Urinary bladder (tissue), 3 donors: ENCODE measurements at regions not wholly inside any gene's neighbourhood (a gene's known extent, or its start where the extent isn't known, plus 50 kb on each side); places are given as distances from the start of the nearest gene placed in this dataset.
"Not testable (repeated sequence)": the region's sequence is repeated elsewhere in the genome, so short reads cannot be mapped to it uniquely, and the experiment has no call there.

Source experiments
- DNase-seq: peaks from one replicate; pipeline ENCODE4 v3.0.0-alpha.2; 2015; ENCODE audit errors: extremely low spot score
- H3K27ac ChIP-seq: one replicate; pipeline ENCODE4 v1.5.1; 2013; ENCODE audit warnings: low read depth, mild to moderate bottlenecking, moderate library complexity
- H3K36me3 ChIP-seq: one replicate; pipeline ENCODE4 v1.6.1; 2013; ENCODE audit warnings: mild to moderate bottlenecking, moderate library complexity; ENCODE audit not compliant: insufficient read depth
- H3K4me1 ChIP-seq: one replicate; pipeline ENCODE4 v1.6.1; 2013; ENCODE audit warnings: mild to moderate bottlenecking, moderate library complexity; ENCODE audit not compliant: insufficient read depth
- H3K4me3 ChIP-seq: one replicate; pipeline ENCODE4 v1.5.1; 2013; ENCODE audit warnings: low read depth, low read length
- WGBS: extraction: QIAGEN DNeasy Blood & Tissue Kit; methylation state at CpG from one replicate; pipeline ENCODE4 v1.1.7; 2013; 5-methylcytosine and 5-hydroxymethylcytosine counted together
- donor health status: healthy with polysubstance abuse.
- donor health status: healthy.

- Histone ChIP-seq H3K27ac (no peak overlapping the region), H3K36me3 (no peaks in the 10 kb centered on the region), H3K4me1 (no peaks in the 10 kb centered on the region), H3K4me3 (no peak overlapping the region)
- WGBS, result 55% methylated on average over 21 of the region's 21 CpGs
- no peak for DNase-seq
Observed at GRCh38 chr11:134725716-134726639, 313.9 kb upstream of the B3GAT1 start.

- DNase-seq, result no peak
- Histone ChIP-seq H3K27ac (no peak overlapping the region), H3K4me1 (no peaks in the 10 kb centered on the region), H3K36me3 (no peaks in the 10 kb centered on the region), H3K4me3 (no peak overlapping the region)
- WGBS, result 75% methylated on average over 12 of the region's 12 CpGs
Observed at GRCh38 chr11:134725211-134725610, 313.2 kb upstream of the B3GAT1 start.

GRCh38 chr11:134724779-134725140, 312.7 kb upstream of the B3GAT1 start:
- DNase-seq, result no peak
- 66% methylated on average over 9 of the region's 9 CpGs for WGBS
- no peak overlapping the region for H3K27ac ChIP-seq

DNA sequence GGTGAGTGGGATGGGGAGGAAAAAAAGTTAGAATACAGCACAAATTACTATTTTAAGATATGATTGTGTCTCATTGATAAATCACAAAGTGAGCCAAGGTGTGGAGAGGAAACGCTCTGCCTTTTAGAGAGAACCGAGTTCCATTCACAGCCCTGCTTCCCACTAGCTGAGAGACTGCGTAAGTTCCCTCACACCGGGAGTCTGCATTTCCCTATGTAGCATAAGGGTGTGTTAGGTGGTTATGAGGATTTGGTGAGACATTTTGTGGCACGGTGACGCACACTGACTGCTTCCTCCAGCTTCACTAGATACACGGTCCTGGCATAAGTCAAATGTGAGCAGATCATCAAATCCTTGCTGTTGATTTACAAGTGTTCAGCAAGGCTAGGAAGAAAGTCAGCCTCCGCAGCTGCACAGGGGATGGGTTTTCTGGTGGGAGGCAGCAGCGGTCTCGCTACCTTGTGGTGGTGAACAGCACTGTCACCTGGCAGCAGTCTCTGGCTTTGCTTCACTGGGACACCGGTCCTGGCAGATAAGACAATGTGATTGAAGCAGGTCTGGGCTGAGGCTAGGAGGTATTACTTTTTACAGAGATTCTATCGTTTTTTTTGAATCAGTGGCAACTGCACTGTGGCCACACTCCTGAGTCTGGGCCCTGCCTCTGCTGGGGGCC, 312.2 kb upstream of the B3GAT1 start:
- H3K4me3 ChIP-seq, result no peak overlapping the region
- DNase-seq, result no peak
- no peak overlapping the region for H3K27ac ChIP-seq
- WGBS, result 86% methylated on average over 12 of the region's 12 CpGs
- no peaks in the 10 kb centered on the region for H3K4me1 ChIP-seq
- no peaks in the 10 kb centered on the region for H3K36me3 ChIP-seq

More at GRCh38 chr11:134724779-134725140, 312.7 kb upstream of the B3GAT1 start:
- H3K36me3 ChIP-seq, result no peaks in the 10 kb centered on the region
- no peaks in the 10 kb centered on the region for H3K4me1 ChIP-seq
- H3K4me3 ChIP-seq, result no peak overlapping the region

- not testable (repeated sequence) for H3K4me1 ChIP-seq, H3K27ac ChIP-seq, DNase-seq, H3K36me3 ChIP-seq, H3K4me3 ChIP-seq
- 97% methylated on average over 2 of the region's 2 CpGs for WGBS
Observed at GRCh38 chr11:134720691-134721070, 308.6 kb upstream of the B3GAT1 start.

DNA sequence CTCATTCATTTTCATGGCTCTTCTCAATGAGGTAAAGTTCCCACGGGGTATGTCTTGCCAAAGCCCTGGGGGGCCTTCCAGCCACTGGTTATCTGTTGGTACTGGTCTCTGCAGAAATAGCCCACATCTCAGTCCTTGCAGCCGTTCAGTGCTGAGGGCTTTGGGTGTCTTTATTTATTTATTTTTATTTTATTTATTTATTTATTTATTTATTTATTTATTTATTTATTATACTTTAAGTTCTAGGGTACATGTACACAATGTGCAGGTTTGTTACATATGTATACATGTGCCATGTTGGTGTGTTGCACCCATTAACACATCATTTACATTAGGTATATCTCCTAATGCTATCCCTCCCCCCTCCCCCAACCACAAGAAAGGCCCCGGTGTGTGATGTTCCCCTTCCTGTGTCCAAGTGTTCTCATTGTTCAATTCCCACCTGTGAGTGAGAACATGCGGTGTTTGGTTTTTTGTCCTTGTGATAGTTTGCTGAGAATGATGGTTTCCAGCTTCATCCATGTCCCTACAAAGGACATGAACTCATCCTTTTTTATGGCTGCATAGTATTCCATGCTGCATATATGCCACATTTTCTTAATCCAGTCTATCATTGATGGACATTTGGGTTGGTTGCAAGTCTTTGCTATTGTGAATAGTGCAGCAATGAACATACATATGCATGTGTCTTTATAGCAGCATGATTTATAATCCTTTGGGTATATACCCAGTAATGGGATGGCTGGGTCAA, 308.1 kb upstream of the B3GAT1 start:
- not testable (repeated sequence) for DNase-seq, H3K27ac ChIP-seq, H3K4me3 ChIP-seq, H3K4me1 ChIP-seq, H3K36me3 ChIP-seq
- 96% methylated on average over 4 of the region's 4 CpGs for WGBS

GRCh38 chr11:134719397-134719796, 307.4 kb upstream of the B3GAT1 start:
- WGBS, result 92% methylated on average over 5 of the region's 5 CpGs
- Histone ChIP-seq H3K27ac (no peak overlapping the region), H3K36me3 (no peaks in the 10 kb centered on the region), H3K4me1 (no peaks in the 10 kb centered on the region), H3K4me3 (no peak overlapping the region)
- no peak for DNase-seq

- DNase-seq, result no peak
- 44% methylated on average over 4 of the region's 4 CpGs for WGBS
- no peaks in the 10 kb centered on the region for H3K4me1 ChIP-seq
- H3K4me3 ChIP-seq, result no peak overlapping the region
- no peak overlapping the region for H3K27ac ChIP-seq
- H3K36me3 ChIP-seq, result no peaks in the 10 kb centered on the region
Observed at GRCh38 chr11:134716582-134716981, 304.5 kb upstream of the B3GAT1 start.

DNA sequence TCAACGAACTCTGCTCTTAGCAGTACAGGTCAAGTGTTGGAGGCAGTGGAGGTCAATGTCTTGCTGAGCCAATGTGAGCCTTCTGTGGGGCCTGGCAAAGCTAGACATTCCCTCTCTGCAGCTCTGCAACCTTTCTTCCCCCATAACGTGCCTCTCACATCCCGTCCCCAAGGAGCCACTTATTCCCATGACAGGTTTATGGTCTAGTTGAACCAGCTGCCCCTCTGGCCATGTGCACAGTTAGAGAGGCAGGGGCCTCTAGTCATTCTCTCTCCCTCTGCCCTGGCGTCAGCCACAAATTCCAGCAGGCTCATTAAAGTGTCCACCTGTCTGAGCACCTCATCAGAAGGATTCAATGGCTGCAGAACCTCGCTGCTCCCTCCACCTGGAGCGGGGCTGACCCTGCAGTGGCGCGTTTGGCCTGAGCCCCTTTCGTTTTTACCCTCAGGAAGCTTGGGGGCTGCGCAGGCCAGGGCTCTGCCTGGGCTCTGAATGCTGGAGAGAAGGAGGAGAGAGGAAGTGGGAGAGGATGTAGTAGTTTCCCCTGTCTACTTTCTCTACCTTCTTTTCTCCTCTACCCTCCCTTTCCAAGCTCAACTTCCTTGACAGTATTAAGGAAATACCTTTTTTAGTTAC, 302.1 kb upstream of the B3GAT1 start:
- peak; percentile 66 for DNase-seq
- 26% methylated on average over 10 of the region's 10 CpGs for WGBS
- no peak overlapping the region for H3K27ac ChIP-seq

DNA sequence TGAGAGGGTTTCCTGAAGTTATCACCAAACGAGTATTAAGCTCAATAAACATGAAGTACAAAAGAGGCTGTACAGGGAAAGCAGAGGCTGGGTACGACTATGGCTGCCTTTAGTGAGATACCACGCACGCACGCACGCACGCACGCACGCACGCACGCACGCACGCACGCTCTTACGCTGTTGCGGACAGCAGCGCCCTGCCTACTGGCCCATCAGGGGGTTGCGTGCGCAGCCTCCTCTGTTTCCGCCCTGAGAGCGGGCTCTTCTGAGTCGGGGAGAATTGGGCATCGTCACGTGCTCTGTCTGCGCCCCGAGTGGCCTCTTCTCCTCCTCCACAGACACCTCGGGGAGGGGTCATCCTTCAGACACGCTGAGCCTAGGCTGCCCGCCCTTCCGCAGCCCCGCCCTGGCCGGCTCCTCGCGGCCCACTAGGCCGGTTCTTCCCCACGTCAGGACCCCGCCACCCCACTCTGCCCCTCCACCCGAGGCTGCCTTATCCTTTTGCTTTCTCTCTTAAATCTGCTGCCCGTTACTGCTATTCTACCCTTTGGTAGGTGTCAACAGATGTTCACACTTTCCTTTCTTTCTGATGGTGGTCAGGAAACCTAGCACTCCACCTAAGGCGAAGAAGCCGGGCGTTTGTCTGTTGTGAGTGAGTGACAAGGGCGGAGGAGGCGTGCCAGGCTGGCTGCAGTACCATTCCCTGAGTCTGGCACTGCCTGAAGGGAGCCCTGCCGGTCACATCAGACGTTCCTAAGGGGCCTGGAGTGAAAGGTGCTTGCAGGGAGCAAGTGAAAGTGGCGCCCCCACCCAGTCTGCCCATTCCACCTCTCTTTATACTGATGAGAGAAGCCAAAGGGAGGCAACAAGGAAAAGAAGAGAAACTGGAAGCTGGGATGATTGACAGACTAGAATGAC, 300.4 kb upstream of the B3GAT1 start:
- Histone ChIP-seq H3K4me1 (no peaks in the 10 kb centered on the region), H3K36me3 (no peaks in the 10 kb centered on the region), H3K4me3 (no peak overlapping the region), H3K27ac (no peak overlapping the region)
- no peak for DNase-seq
- WGBS, result 86% methylated on average over 47 of the region's 47 CpGs

More for the DNA sequence above, 302.1 kb upstream of the B3GAT1 start:
- no peaks in the 10 kb centered on the region for H3K4me1 ChIP-seq
- H3K4me3 ChIP-seq, result no peak overlapping the region
- no peaks in the 10 kb centered on the region for H3K36me3 ChIP-seq

DNA sequence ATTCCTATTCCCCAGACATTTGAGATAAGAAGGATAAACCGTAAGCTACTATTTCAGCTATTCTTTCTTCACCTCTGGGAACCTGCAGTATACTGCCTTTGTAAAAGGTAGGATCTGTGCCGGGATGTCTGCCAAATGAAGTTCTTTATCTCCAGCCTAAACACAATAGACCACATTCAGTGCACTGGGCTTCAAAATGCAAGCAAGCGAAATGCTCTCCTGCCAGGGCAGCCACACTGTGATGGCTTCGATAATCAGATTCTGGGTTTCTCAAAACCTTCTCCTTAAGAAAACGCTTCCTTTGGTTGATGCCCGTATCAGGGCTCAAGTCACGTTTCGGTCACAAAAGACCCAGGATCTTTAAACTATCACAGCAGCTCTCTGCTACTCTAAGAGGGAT, 299.5 kb upstream of the B3GAT1 start:
- H3K4me1 ChIP-seq, result no peaks in the 10 kb centered on the region
- no peak for DNase-seq
- no peaks in the 10 kb centered on the region for H3K36me3 ChIP-seq
- no peak overlapping the region for H3K4me3 ChIP-seq
- WGBS, result 58% methylated on average over 8 of the region's 8 CpGs
- no peak overlapping the region for H3K27ac ChIP-seq

DNA sequence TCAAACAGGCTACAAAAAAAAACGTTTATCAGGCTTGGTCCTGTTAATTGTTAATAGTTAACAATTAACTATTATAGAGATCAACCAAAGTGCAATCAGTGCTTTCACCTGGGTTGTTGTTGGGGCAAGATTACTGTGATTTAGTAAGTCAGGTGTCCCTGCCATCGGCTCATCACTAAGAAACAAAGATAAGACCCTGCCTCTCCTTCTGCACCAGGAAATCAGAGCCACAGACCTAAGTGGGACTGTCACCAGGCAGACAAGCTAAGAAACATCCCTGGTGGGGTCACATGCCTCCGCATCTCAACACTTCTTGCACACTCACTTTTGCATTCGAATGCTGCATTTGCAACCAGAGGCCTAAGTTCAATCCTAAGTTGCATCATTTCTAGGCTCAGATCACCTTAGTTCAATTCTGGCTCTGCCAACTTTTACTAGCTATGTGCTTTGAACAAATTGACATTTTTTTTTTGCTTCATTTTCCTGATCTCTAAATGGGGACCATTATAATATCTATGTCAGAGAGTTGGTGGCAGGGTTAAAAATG, 298.9 kb upstream of the B3GAT1 start:
- Histone ChIP-seq H3K27ac (no peak overlapping the region), H3K4me3 (no peak overlapping the region), H3K36me3 (no peaks in the 10 kb centered on the region), H3K4me1 (no peaks in the 10 kb centered on the region)
- no peak for DNase-seq
- 81% methylated on average over 4 of the region's 4 CpGs for WGBS
